ENCODE measurements at regions not wholly inside any gene's neighbourhood (a gene's known extent, or its start where the extent isn't known, plus 50 kb on each side); places are given as distances from the start of the nearest gene placed in this dataset.
"Not testable (repeated sequence)": the region's sequence is repeated elsewhere in the genome, so short reads cannot be mapped to it uniquely, and the experiment has no call there.

DNA sequence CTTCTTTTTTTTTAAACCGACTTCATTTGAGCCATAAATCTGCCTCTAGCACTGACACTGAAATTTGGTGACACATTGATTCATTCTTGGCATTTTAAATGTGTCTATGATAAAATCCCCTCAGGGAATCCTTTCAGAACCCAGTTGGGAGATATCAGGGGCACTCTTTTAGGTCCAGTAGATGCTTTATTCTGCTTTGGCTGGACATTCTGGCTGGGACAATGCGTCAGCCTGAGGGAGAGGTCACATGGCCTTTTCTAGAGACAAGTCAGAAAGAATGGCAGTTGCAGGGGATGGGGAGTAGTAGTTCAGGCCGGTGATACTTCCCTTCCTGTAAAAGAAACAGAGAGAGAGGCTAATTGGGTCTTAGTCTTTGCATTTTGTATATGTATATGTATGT lies 63.1 kb downstream of the TRIM43 start:
- not testable (repeated sequence) for DNase-seq

DNA sequence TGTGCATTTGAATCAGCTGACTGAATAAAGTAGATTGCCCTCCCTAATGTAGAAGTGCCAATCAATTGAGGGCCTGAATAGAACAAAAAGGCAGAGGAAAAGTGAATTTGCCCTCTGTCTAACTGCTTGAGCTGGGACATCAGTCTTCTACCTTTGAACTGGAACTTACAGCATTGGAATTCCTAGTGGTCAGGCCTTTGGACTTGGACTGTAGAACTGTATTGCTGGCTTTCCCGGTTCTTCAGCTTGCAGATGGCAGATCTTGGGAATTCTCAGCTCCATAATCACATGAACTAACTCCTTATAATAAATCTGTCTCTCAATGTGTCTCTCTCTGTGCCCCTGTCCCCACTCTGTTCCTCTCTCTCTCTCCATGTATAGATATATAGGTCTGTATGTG lies 64.8 kb downstream of the TRIM43 start:
- not testable (repeated sequence) for DNase-seq

DNA sequence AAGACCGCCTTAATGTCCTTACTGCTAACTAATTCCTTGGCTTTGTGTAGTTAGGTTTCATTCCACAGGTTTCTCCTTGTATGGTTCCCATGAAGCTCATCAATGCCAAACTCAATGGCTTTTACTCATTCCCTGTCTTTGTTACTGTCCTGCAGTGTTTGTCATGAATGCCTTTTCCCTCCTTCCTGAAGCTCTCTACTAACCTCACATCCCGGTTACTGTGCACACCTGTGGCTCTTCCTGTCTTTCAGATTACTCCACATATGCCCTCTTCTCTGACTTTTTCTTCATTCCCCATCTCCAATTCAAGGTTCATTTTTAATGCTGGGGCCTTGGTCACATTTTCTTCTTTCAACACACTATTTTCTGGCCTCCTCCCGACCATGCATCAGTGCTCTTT lies 66.1 kb downstream of the TRIM43 start:
- not testable (repeated sequence) for DNase-seq

DNA sequence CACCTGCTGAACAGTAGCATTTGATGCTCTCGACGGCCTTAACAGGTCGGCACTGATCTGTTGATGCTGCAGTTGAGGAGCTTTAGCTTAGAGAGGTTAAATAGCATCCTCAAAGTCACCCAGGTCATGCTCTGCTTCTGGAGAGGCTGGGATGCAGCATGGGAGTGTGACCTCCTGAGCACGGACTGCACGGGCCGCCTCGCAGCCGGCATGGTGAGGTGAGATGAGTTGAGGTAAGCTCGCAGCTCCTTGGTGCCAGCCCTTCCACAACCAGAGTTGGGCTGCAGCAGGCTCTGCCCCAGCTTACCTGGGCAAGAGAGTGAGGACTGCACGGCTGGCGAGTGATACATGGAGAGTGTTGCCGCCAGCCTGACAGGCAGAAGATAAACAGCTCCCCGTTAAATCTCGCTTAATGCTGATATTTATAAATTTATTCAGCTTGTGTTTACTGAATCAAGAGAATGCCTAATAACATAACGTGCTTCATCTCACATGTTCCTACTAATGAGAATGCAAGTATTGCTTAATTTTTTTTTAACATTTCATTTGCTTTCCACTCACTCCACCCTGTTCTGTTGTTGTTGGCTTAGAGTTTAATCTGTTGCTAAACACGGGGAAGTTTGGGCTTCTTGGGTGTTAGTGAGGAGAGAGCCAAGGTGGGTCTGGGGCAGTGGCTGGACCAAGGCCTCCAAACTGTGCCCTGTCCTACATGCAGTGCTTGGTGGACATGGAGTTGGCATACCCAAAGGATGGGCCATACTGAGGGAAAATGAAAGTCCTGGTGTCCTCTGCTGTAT lies 69.2 kb downstream of the TRIM43 start:
- not testable (repeated sequence) for DNase-seq

DNA sequence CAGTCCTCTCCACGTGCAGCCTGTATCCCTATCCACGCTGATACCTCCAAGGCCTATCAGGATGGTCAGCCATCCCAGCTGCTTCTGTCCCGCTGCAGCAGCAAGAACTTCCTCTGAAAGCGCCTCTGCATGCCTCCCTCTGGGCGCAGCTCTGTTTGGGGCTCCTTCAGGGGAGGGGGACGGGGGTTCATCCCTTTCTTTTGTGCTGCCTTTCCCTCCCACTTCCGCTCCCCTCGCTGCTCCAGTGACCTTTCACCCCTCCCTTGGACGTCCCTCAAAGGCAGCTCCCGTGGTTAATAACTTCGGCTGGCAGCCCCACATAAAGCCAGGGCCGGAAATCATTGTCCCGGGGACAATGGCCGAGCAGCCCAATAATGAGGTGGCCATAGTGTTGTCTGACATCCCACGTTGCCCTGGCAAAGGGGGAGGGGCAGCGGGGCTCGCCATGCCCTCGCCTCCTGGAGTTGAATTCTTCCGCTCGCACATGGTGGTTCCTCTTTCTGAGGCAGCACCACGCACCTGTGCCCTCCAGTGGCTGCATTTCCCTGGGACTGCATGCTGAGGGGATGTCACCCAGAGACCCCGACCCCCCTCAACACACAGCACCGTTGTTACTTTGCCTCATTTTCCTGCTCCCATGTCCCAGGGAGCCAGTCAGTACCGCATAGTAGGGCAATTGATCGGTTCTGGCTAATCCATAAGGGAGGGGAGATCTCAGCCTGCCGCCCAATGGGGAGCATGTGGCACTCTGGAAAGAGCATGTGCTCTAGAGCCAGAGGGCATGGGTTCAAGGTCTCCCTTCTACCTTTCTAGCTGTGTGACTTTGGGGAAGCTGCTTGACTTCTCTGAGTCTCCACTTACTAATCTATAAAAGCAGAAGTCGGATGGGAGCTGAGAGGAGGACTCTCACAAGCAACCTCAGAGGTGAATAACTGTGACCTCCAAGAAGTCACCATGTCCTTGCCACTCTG lies 72.0 kb downstream of the TRIM43 start:
- not testable (repeated sequence) for DNase-seq

DNA sequence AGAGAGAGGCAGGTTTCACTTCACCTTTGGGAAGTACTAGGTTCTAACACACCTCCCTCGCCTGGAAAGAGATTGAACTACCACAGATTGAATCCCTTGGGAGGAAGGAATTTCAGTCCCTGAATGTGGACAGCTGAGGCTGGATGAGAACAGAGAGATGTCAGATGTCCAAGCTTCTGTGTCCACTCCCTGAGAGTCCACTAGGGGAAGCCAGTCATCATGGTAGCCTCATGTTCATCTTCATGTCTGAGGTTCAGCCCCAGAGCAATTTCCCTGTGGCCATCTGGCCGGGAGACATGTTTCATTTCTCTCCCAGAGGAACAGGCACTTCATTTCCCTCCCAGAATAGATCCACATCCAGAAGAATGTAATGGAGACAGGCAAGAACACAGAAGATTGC lies 74.8 kb downstream of the TRIM43 start:
- not testable (repeated sequence) for DNase-seq

DNA sequence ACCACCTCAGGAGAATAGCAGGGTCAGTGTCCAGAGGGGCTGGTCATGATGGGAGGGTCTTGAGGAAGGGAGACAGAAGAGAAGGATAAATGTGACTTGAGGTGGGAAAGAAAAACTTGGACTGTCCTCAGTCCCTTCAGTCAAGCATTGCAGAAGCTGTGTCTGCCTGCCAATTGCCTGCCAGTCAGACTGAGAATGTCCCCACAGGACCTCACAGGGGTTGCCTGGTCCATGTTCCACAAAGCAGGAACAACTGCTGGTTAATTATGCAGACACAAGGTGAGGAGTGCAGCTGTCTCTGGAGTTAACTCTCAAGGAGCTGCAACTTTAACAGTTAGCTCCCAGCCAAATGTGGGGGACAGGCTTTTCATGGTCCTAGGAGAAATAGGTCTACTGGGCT lies 75.7 kb downstream of the TRIM43 start:
- DNase-seq, result no peak

DNA sequence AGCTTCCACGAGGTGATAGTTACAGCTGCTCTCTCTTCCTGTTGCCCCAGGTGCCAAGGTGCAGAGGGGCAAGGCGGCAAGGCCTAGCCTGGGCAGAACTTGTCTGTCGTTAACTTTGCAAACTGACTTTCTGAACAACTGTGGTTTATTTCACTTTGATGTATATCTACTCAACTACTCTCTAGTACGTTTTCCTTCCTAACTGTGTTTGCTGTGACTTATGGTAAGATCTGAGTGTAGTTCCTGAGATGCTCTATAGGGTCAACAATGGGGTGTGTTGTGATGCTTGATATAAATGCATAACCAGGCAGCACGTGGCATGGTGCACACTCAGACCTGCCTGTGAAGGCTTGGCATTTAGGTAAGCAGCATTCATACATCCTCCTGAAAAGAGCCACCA lies 77.1 kb downstream of the TRIM43 start:
- not testable (repeated sequence) for DNase-seq

DNA sequence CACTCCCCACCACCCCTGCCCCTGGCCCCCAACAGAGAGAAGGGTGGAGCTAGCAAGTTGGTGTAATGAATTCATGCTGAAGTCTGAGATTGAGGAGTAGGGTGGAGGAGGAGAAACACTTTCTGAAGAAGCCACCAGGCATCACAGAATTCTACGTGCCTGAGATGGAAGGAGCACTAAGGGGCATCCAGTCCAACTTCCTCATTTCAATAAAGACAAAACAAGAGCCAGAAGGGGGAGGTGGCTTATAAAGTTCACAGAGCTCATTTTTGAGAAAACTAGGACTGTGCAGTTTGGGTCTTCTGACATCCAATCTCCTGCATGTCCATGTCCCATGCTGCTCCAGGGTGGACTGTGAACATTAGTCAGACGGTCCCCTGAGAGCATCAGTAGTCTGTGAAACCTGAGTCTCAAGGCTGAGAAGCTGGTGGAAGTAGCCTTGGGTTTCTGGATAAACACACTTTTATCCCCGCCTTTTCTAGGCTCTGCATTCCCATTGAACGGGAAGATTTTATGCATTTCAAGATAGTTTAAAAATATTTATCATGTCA lies 77.7 kb downstream of the TRIM43 start:
- no peak for DNase-seq

DNA sequence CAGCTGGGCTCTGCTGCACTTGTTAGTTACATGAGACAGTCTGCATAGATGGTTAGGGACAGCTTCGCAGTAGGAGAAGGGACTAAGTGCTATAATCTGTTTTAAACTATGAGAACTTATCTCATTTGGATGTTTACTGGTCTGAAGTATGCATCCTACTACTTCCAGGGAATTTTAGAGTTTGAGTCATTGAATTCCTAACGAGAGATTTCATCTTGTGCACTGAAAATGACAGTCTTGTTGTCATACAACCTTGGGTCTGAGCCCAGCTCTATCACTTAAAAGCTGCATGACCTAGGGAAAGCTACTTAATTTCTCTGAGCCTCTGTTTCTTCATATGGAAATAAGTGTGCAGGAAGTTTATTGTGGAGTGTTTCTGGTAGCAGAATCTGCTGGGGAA lies 78.4 kb downstream of the TRIM43 start:
- no peak for DNase-seq

DNA sequence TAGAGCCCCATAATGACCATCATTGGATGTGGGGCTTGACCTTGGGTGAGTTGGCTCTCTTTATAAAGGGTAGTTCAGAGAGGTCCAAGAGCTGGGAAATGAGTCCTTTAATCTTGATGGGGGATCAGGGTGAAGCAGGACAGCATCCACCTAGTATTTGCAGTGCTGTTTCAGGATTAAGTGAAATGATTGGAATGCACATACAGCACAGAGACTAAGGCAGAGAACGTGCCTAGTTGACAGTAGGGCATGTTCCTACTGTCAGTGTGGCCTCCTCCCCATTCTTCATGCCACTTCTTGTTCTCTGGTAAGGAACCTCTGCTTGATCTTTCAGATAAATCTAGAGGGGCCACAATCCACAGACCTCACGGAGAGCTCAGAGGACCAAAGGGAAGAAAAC lies 78.9 kb downstream of the TRIM43 start:
- no peak for DNase-seq

DNA sequence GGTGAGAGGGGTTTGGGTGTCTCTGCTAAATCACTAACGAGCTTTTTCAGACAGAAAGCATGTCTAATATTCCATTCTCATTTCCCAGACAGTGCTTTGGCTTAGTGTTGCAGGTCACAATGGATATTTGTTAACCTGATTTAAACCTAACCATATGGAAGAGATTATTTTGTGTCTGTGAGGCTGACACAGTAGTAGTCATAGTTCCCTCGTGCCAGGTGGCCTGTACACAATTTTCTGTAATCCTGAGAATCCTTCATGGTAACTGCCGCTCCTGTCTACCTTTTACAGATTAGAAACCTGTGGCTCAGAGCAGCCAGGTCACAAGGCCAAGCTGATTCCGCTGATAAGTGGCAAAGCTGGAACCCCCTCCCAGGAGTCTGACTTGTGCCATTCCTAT lies 79.4 kb downstream of the TRIM43 start:
- not testable (repeated sequence) for DNase-seq

DNA sequence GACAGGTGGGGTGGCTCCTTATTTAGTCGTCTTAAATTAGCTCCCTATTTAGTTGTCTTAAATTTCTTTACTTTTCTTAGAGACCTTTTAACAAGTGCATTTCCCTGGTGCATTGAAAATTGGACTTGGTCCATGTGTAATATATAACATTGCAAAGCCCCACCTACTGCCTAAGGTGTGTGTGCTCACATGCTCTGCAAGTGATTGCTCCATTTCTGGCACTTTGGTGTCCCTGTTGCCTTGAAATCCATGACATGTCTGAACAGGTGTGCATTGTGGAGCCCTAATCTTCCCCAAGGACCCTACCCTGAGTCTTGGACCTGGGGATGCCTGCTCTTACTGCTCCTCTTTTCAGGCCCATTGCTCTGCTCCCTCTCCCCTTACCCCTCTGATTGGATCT lies 80.2 kb downstream of the TRIM43 start:
- not testable (repeated sequence) for DNase-seq

DNA sequence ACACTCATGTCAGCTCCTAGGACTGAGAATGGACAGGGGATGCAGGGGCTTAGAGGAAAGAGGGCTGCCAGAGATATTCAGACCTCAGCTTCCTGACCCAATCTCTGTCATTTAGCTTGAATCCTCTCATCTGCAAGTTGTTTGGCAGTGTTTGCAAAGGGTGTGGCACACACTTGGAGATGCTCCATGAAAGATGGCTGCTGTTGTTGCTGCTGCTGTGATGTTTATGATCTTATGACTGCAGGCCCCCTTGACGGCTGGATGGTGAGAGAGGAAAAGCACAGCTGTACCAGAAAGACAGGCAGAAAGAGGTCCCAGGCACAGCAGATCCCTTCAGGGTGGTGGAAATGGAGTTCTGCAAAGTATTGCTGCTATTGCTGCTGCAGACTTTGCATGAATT lies 80.7 kb downstream of the TRIM43 start:
- DNase-seq, result not testable (repeated sequence)

DNA sequence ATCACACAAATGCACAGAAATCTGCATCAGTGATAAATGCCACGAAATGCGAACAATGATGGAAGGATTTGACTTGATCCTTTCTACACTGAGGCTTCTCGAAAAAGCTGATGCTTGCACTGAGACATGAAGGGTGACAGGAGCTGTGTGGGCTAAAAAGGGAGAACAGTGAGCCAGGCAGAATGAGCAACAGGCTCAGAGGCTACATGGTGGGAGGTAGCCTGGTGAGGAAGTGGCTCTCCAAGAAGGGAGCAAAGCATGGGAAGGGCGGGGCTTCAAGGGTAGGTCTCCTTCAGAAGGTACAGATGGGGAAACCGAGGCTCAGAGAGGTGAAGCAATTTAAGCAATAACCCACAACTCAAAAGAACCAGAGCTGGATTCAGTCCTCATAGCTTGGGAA lies 82.4 kb downstream of the TRIM43 start:
- DNase-seq, result no peak

DNA sequence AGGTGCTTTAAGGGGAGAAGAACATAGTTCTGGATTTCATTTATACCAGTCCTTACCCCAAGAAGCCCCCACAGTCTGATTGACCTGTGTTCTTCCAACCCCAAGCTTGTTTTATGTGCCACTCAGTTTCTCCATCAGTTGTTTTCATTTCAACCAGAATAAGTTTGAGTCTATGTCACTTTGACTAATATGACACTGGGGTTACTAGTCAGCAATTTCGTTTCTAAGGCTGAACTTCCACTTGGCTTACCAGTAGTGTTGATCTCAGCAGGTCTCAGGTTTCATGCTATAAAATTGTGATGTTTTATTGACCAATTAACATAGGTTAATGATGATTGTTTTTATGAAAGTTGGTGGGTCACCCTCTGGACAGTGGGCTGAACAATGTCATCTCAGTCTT lies 84.8 kb downstream of the TRIM43 start:
- DNase-seq, result not testable (repeated sequence)

DNA sequence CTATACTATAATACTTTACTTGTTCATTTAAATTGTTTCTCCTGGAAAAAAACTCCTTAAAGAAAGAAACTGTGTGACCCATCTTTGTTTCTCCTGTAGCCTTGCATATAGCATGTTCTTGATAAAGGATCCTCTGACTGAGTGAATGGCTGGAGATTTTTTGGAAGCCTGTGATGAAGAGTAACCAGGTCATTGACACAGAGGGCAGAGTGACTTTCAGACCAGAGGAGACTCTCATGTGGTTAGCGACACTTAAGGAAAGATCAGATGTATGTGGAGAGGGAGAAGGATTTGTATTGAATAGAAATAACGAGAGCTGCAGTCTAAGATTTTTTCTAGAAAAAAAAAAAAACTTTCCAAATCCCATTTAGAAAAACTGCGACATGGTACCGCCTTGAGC lies 85.5 kb downstream of the TRIM43 start:
- no peak for DNase-seq

DNA sequence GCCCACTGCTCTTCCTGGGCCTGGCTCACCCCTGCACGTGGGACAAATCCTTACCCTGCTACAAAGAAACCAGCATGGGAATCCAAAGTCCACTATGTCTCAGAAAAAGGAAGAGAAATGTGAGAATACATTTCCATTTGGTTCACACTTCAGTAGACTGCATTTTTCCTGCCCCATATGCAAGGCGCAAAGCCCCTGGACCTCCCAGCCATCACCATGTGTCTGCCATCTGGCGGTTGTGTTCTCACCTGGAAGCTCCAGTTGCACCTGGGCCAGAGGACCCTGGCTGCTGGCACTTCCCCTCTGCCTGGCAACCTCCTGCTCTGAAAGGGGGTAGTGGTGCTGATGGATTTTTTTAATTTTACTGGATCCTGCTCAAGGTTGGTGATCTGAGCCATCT lies 86.0 kb downstream of the TRIM43 start:
- DNase-seq, result not testable (repeated sequence)

DNA sequence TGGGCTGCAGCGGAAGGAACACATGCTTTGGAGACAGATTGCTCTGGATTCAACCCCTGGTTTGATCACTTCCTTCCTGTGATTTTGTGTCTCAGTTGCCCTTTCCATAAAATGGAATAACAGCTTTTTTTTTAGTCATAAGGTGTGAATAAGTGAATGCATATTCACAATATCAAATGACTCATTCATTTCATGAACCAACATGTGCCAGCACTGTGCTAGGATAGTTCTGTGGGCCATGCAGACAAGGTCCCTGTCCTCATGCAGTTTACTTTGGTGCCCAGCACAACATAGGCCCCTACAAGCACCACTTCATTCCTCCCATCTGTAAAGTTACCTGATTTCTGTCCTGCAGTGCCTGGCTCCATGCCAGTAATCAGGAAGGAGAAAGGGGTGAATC lies 89.4 kb downstream of the TRIM43 start:
- DNase-seq, result not testable (repeated sequence)

DNA sequence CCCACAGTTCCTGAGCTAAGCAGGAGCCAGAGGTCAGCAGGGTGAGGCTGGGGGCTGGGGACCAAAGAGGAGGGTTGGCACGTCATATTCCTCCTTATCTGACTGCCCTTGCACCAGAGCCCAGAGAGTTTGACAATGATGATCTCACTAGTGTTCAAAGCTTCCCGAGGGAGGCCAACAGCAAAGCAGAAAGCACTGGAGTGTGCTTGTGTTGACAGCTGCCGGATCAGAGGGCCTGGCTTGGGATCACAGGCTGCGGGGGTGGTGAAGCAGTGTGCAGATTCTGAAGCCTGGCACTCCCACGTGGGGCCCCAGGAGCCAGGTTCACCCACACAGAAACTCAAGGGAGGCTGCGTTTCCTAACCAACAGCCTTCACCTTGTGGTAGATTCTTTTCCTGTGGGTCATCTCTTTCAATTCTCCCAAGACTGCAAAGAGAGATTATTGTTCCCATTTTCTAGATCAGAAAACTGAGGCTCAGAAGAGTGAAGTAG lies 89.8 kb downstream of the TRIM43 start:
- DNase-seq, result not testable (repeated sequence)

DNA sequence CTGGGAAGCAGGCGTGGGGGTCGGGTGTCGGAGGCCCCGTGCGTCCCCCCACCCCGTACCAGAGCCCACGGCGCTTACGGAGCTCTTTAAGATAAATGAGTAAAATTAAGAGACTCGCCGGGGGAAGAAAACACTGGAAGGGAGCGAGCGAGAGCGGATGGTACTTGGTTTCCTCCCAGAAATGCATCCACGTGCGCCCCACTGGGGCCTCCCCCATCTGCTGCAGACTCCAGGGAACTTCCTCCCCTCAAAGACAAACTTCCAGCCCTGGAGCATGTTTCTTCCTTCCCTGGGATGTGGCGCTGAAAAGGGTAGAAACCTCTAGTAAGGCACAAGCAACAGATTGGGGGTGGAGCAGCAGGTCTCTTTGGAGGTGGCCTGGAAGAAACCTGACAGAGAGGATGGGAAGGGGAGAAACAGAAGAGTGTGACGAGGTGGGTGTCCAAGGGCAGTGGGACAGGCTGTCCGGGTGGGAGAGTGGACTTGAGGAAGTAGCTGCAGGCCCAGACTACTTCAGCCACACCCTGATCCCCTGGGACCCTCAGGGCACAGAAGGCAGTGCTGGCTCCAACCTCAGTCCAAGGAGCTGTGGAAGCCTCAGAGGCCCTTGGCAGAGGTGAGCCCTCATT lies 91.2 kb downstream of the TRIM43 start:
- DNase-seq, result not testable (repeated sequence)

DNA sequence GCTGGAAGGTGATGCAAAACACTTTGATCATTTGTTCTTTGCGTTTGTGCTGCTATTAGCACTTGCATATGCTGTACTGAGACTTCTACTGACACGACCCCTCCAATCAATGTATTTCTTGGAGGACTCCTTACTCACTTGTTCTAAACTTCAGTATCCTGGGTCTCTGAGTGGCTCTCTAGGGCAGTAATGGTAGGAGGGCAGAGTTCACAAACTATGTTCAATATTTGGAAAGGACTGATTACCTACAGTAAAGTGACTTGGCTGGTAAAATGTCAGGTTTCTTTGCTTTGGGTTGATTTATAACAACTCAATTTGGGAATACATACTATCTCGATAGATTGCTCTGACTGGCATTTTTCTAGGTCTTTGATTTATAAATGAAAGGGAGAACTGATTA lies 93.7 kb downstream of the TRIM43 start:
- DNase-seq, result no peak

Measured in CD4-positive, alpha-beta T cell treated with Interferon alpha-2 for 1 hour (primary cell).